ENCODE measurements at regions not wholly inside any gene's neighbourhood (a gene's known extent, or its start where the extent isn't known, plus 50 kb on each side); places are given as distances from the start of the nearest gene placed in this dataset.

DNA sequence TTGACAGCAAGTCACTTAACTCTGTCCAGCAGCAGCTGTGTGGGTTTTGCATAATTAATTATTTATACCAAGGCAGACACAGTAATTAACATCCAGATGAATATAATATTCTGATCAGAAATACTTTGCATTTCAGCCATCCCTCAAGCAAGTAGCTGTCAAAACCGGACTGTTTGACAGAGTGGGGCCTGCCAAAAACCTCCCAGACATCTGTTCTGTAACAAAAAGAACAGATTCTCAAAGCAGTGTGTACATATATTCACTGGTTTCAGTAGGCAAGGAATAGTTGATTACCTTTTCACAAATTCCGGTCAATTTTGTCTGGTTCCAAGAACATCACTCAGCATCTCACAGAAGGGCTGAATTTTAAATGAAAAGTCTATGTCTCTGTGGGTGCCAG lies 291.6 kb downstream of the CMPK2 start:
- TF ChIP-seq, protein P1, sequence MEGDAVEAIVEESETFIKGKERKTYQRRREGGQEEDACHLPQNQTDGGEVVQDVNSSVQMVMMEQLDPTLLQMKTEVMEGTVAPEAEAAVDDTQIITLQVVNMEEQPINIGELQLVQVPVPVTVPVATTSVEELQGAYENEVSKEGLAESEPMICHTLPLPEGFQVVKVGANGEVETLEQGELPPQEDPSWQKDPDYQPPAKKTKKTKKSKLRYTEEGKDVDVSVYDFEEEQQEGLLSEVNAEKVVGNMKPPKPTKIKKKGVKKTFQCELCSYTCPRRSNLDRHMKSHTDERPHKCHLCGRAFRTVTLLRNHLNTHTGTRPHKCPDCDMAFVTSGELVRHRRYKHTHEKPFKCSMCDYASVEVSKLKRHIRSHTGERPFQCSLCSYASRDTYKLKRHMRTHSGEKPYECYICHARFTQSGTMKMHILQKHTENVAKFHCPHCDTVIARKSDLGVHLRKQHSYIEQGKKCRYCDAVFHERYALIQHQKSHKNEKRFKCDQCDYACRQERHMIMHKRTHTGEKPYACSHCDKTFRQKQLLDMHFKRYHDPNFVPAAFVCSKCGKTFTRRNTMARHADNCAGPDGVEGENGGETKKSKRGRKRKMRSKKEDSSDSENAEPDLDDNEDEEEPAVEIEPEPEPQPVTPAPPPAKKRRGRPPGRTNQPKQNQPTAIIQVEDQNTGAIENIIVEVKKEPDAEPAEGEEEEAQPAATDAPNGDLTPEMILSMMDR (conservative IDR thresholded peaks at IDR 0.05; ENCODE audit: low read length), result no peak
- no peak for TF ChIP-seq EZH2phosphoT487 (IDR thresholded peaks at IDR 0.05; ENCODE audit: borderline replicate concordance)

Measured in Loucy (cell line).